ENCODE measurements at regions not wholly inside any gene's neighbourhood (a gene's known extent, or its start where the extent isn't known, plus 50 kb on each side); places are given as distances from the start of the nearest gene placed in this dataset.

DNA sequence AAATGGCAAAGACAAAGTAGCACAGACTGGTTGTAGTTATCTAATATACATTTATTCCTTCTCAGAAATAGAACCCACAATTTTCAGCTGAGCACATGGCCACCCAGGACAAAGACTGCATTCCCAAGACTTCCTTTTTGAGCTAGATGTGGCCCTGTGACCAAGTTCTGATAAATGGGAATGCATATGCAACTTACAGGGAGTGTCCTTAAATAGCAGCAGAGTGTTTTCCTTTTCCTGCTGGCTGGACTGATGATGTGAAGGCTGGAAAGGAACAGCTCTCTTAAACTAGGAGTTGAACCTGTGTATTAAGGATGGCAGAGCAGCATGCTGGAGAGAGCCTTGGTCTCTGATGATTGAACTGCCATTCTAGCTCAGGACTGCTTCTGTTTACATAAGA lies 74.7 kb upstream of the TNPO1 start:
- DNase-seq (ENCODE audit: low read depth) (no peak), FAIRE-seq (no peak)
- no peak overlapping the region for H3K4me3 ChIP-seq (ENCODE audit: low read depth, low read length)
- H3K27me3 ChIP-seq (ENCODE audit: control insufficient read depth, insufficient read depth, low read length), result no peaks in the 10 kb centered on the region
- TF ChIP-seq, protein P1, sequence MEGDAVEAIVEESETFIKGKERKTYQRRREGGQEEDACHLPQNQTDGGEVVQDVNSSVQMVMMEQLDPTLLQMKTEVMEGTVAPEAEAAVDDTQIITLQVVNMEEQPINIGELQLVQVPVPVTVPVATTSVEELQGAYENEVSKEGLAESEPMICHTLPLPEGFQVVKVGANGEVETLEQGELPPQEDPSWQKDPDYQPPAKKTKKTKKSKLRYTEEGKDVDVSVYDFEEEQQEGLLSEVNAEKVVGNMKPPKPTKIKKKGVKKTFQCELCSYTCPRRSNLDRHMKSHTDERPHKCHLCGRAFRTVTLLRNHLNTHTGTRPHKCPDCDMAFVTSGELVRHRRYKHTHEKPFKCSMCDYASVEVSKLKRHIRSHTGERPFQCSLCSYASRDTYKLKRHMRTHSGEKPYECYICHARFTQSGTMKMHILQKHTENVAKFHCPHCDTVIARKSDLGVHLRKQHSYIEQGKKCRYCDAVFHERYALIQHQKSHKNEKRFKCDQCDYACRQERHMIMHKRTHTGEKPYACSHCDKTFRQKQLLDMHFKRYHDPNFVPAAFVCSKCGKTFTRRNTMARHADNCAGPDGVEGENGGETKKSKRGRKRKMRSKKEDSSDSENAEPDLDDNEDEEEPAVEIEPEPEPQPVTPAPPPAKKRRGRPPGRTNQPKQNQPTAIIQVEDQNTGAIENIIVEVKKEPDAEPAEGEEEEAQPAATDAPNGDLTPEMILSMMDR (IDR thresholded peaks at IDR 0.05; ENCODE audit: insufficient read depth, low read length, severe bottlenecking), result no peak
- H3K36me3 ChIP-seq (ENCODE audit: control insufficient read depth, insufficient read depth, low read length), result no peaks in the 10 kb centered on the region

DNA sequence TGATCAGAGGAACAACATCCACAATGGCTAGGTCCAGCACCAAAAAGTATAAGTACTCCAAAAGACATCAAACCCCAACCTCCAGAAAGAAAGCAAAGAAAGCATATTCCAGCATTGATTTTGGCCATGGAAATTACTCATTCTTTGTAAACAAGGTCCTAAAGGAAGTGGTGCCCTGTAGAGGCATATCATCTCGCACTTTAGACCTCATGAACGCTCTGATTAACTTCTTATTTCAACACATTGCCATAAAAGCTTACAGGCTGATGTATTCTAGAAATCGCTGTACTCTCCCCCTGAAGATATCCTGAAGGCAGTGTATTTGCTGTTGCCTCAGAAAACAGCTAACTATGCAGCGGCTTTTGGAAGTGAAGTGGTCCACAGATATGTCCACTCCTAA lies 82.7 kb upstream of the TNPO1 start:
- TF ChIP-seq, protein P1 (IDR thresholded peaks at IDR 0.05; ENCODE audit: insufficient read depth, low read length, severe bottlenecking), result no peak
- DNase-seq (ENCODE audit: low read depth) (peak; percentile 34), FAIRE-seq (no peak)
- Histone ChIP-seq H3K27me3 (ENCODE audit: control insufficient read depth, insufficient read depth, low read length) (no peaks in the 10 kb centered on the region), H3K36me3 (ENCODE audit: control insufficient read depth, insufficient read depth, low read length) (no peaks in the 10 kb centered on the region), H3K4me3 (ENCODE audit: low read depth, low read length) (no peak overlapping the region)

DNA sequence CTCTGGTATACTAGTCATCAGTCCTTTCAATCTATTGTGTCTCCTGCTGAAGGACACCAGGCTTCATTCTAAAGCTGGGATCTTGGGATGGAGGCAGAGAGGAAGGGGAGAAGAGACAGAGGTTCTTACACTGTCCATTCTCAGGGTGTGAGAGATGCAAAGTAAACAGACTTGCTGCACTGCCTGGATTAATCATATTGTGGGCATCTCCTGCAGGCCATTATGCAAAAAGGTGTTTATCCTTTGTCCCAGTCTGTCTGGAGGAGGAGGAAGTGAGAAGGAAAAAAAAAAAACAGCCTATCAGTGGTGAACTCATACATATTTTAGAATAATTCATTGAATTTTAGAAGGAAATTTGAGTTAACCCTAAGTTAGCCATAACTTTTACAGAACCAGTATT lies 92.9 kb upstream of the TNPO1 start:
- Histone ChIP-seq H3K27me3 (ENCODE audit: control insufficient read depth, insufficient read depth, low read length) (no peaks in the 10 kb centered on the region), H3K36me3 (ENCODE audit: control insufficient read depth, insufficient read depth, low read length) (no peaks in the 10 kb centered on the region), H3K4me3 (ENCODE audit: low read depth, low read length) (no peak overlapping the region)
- DNase-seq (ENCODE audit: low read depth), result peak; percentile 80
- no peak for FAIRE-seq
- TF ChIP-seq, protein P1 (IDR thresholded peaks at IDR 0.05; ENCODE audit: insufficient read depth, low read length, severe bottlenecking), result no peak

DNA sequence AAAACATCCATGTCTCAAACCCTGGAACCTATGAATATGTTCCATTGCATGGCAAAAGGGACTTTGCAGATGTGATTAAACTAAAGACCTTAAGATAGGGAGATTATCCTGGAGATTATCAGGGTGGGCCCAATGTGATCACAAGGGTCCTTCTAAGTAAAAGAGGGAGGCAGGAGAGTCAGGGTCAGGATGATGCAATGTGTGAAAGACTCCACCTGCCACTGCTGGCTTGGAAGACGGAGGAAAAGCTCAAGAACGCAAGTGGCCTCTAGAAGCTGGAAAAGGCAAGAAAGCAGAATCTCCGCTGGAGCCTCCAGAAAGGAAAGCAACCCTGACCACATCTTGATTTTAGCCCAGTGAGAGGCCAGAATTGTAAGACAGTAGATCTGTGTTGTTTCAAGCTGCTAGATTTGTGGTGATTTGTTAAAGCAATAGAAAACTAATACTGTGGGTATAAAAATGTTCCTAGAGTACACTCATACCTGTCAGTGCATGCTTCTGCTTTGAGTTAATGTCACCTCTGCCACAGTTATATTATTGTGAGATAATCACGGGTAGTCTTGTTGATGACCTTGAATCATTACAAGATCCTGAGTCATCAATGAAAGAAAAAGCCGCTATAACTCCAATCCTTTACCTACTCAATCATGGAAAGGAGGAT lies 93.5 kb upstream of the TNPO1 start:
- Histone ChIP-seq H3K4me3 (ENCODE audit: low read depth, low read length) (no peak overlapping the region), H3K27me3 (ENCODE audit: control insufficient read depth, insufficient read depth, low read length) (no peaks in the 10 kb centered on the region), H3K36me3 (ENCODE audit: control insufficient read depth, insufficient read depth, low read length) (no peaks in the 10 kb centered on the region)
- peak; percentile 39 for DNase-seq (ENCODE audit: low read depth)
- FAIRE-seq, result no peak
- TF ChIP-seq, protein P1 (IDR thresholded peaks at IDR 0.05; ENCODE audit: insufficient read depth, low read length, severe bottlenecking), result no peak

DNA sequence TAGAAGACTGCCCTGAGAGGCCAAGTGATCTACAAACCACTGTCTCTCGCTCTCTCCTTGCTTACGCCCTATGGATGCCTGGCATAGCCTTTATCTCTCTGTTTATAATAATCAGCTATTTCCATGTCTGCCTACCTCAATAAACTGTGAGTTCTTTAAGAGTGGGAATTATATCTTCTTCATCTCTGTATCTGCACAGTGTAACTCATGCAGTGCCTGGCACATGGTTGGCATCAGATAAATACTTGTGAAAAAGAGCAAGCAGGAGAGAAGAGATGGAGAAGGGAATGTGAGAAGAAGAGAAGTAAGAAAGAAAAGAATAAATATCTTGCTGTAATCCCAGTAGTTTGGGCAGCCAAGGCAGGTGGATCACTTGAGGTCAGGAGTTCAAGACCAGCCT lies 94.6 kb upstream of the TNPO1 start:
- no peak for FAIRE-seq

More for the DNA sequence above, 94.6 kb upstream of the TNPO1 start:
- no peak overlapping the region for H3K4me3 ChIP-seq (ENCODE audit: low read depth, low read length)
- DNase-seq (ENCODE audit: low read depth), result no peak
- H3K27me3 ChIP-seq (ENCODE audit: control insufficient read depth, insufficient read depth, low read length), result no peaks in the 10 kb centered on the region
- TF ChIP-seq, protein P1 (IDR thresholded peaks at IDR 0.05; ENCODE audit: insufficient read depth, low read length, severe bottlenecking), result no peak
- H3K36me3 ChIP-seq (ENCODE audit: control insufficient read depth, insufficient read depth, low read length), result no peaks in the 10 kb centered on the region

All from bronchial epithelial cell (primary cell).